ENCODE measurements at regions not wholly inside any gene's neighbourhood (a gene's known extent, or its start where the extent isn't known, plus 50 kb on each side); places are given as distances from the start of the nearest gene placed in this dataset.
"Not testable (repeated sequence)": the region's sequence is repeated elsewhere in the genome, so short reads cannot be mapped to it uniquely, and the experiment has no call there.

GRCh38 chr5:127222571-127223156 lies 67.9 kb upstream of the MEGF10 start:
- not testable (repeated sequence) for TF ChIP-seq POLR2AphosphoS5 (IDR thresholded peaks at IDR 0.05)
- TF ChIP-seq, protein P1, sequence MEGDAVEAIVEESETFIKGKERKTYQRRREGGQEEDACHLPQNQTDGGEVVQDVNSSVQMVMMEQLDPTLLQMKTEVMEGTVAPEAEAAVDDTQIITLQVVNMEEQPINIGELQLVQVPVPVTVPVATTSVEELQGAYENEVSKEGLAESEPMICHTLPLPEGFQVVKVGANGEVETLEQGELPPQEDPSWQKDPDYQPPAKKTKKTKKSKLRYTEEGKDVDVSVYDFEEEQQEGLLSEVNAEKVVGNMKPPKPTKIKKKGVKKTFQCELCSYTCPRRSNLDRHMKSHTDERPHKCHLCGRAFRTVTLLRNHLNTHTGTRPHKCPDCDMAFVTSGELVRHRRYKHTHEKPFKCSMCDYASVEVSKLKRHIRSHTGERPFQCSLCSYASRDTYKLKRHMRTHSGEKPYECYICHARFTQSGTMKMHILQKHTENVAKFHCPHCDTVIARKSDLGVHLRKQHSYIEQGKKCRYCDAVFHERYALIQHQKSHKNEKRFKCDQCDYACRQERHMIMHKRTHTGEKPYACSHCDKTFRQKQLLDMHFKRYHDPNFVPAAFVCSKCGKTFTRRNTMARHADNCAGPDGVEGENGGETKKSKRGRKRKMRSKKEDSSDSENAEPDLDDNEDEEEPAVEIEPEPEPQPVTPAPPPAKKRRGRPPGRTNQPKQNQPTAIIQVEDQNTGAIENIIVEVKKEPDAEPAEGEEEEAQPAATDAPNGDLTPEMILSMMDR (IDR thresholded peaks at IDR 0.05), result not testable (repeated sequence)

Measured in stomach (tissue), 4 donors.